GM18867 (cell line): ENCODE measurements at regions not wholly inside any gene's neighbourhood (a gene's known extent, or its start where the extent isn't known, plus 50 kb on each side); places are given as distances from the start of the nearest gene placed in this dataset.

Experiments
- ATAC-seq: cut with Tn5 transposase; IDR thresholded peaks from one replicate; pipeline ENCODE4 v1.9.1; 2021; ENCODE audit warnings: mild to moderate bottlenecking, moderate library complexity; ENCODE audit not compliant: unreplicated experiment

DNA sequence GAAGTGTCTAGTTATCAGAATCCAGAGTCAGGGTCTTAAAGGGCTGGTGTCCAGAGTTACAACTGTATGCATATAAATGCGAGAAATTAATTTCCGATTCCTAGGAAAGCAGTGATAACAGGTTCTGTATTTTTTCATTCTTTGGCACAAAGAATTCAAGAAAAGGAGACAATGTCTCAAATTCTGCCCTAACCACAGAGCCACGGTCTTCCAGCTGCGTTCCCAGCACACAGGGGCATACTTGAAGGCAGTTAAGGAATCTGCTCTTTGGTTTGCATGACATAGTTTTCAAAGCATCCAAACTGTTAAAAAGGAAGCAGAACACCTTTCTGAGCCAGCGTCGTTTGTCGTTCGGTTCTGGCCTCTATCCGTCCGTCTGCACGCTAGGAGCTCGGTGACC, 416.9 kb upstream of the MKI67 start:
- ATAC-seq: no peak

DNA sequence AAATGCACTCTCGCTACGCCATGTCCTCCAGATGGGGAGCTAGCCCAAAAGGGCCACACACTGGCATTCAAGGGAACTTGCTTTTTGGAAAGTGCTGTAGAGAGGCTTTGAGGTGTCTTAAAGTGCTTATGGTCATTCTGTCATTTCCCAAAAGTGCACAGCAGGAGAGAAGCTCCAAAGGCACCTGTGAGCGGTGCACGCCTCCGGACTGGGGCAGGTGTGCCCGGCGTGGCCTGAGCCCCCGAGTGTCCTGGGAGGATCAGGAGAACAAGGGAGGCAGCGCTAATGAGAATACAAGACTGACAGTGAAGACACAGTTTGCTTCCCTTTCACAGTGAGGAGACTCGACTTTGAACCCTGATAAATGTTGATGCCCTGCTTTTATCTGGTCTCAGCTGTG, 419.0 kb upstream of the MKI67 start:
- ATAC-seq: no peak

- no peak for ATAC-seq
Measured at GRCh38 chr10:128546651-128547165, 420.5 kb upstream of the MKI67 start.

- ATAC-seq: no peak
Measured at GRCh38 chr10:128549101-128549608, 422.9 kb upstream of the MKI67 start.

DNA sequence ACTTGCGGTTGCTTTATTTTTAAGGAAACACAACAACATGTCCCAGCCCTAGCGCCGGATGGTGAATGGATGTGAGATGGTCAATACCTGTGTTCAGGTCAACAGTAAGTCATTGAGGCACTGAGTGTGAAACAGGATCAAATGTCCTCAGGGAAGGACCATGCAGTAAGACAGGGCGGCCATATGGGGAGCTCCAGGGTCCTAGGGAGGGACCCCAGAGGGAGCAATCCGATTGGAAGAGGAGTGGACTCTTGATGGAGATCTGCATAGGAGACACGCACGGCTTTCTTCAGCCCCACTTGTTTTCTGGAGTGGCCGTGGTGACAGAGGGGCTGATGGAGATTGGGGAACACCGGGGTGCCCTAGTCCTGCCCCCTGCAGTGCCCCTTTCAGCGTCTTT, 423.8 kb upstream of the MKI67 start:
- no peak for ATAC-seq

GRCh38 chr10:128551475-128551874, 425.3 kb upstream of the MKI67 start:
- ATAC-seq: no peak

- ATAC-seq: no peak
Measured at GRCh38 chr10:128553755-128554154, 427.5 kb upstream of the MKI67 start.

GRCh38 chr10:128556182-128557110, 430.2 kb upstream of the MKI67 start:
- no peak for ATAC-seq

GRCh38 chr10:128557149-128557710, 431.0 kb upstream of the MKI67 start:
- ATAC-seq: no peak

DNA sequence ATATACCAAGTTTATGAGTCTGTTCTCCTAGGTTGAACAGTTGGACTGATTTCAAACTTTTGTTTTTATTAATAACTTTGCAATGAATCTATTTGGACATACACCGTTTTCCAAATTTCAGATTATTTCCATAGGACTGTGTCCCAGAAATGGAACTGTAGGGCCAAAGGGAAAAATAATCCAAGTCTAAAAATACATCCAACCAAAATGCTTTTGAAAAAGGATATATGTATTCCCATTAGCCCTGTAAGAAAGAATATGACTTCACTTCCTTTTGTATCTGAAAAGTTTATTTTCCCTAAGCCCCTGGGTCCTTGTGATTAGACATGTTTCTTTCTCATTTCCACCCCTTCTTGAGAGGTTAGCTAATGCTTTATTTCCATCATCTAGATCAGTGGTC, 434.2 kb upstream of the MKI67 start:
- no peak for ATAC-seq

DNA sequence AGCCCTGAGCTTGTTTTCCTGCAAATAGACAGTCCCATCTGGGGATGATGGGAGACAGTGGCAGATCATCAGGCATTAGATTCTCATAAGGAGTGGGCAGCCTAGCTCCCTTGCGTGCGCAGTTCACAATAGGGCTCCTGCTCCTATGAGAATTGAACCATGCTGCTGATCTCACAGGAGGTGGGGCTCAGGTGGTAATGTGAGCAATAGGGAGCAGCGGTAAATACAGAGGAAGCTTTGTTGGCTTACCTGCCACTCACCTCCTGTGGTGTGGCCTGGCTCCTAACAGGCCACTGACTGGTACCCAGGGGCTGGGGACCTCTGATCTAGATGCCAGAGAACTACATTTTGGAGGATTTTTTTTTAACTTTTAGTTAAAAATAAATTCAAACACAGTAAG, 434.8 kb upstream of the MKI67 start:
- no peak for ATAC-seq

GRCh38 chr10:128563387-128563786, 437.2 kb upstream of the MKI67 start:
- ATAC-seq: no peak

DNA sequence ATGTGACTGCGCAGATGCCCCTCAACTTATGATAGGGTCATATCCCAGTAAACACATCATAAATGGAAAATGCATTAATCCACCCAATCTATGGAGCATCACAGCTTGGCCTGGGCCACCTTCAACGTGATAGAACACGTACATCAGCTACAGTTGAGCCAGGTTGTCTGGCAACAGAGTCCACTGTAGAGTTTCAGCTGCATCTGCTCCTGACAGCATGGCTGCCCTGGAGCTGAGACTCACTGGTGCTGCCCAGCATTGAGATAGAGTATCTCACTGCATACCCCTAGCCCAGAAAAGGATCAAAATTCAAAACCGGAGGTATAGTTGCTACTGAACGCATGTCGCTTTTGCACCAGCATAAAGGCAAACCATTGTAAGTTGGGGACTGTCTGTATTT, 437.7 kb upstream of the MKI67 start:
- no peak for ATAC-seq

- ATAC-seq: no peak
Measured at GRCh38 chr10:128566361-128566968, 440.2 kb upstream of the MKI67 start.

DNA sequence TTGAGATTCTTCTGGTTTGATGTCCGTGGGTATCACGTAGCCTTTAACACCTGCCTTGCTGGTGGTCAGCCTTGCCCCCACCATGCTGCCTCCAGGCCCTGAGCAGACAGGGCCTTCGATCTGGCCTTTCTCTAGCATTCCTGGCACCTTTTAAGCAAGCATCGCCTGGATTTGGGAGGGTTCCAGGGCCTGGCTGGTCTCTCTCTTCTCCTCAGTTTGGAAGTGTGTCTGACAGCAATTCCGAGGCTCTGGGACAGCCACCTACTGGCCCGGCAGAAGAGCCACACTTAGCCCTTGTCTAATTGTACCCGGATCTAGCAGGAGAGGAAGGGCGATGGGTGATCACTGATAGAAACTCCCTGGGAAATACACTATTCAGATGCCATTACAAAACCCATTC, 441.3 kb upstream of the MKI67 start:
- ATAC-seq: no peak

DNA sequence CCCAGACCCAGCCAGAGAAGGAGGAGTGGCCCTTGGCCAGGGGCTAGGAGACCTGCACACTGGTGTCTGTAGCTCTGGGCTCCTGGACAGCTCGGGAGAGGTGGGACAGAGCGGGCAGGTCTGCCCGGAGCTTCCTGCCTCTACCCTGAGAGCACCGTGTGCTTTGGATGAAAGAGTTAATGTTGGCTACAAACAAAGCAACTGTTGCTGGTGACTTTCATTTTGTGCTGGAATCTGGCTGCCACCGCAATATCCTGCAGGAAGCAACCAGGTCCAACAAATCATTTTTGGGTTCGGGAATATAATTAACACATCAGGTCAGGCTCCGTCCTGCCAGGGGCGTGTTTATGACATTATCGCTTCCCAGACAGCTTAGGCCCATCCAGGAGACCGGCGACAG, 441.8 kb upstream of the MKI67 start:
- ATAC-seq: no peak

DNA sequence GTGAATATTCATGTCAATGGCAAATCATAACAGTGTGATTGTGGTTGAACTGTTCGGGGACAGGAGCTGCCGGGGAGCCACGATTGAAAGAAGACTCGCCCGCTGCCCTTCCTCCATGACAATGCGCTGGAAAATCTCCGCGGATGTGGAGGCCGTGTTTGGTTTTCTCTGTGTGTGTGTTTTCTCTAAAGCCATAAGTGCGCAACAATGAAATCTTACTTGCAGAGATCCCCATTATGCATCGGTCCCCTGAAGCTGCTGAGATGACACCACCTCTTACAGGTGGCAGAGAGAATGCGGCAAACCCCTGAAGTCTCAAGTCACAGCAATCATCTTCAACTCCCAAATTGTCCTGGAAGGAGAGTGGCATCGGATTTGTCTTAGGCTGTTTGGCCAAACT, 442.3 kb upstream of the MKI67 start:
- ATAC-seq: no peak

GRCh38 chr10:128568990-128569945, 443.0 kb upstream of the MKI67 start:
- ATAC-seq: no peak

- no peak for ATAC-seq
Measured at GRCh38 chr10:128570319-128570995, 444.2 kb upstream of the MKI67 start.

DNA sequence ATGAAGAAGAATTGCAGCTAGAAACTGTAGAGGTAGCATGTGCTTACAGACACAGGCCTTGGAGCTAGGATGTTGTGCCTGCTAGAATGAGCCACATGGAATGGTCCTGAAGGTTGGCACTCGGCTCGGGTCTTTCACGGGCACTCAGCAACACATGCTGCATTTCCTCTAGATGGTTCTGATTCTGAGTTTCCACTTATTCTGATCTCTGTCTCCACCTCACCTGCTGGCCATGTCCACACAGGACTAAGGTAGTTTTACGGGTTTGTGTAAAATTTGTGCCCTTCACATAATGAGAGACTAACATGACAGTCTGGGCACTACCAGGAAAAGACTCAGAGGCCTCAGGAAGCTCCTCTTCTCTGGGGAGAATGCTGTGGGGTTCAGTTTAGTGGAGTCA, 444.8 kb upstream of the MKI67 start:
- ATAC-seq: no peak
